K562 (cell line): ENCODE measurements at regions not wholly inside any gene's neighbourhood (a gene's known extent, or its start where the extent isn't known, plus 50 kb on each side); places are given as distances from the start of the nearest gene placed in this dataset.

Experiments
- ETV6 ChIP-seq, 3 experiments: fragments of 150-350 bp in 1 of 3; sonication (generic) in 1 of 3; formaldehyde crosslinking in 1 of 3; IDR thresholded peaks; 2 replicates each; pipeline versions ENCODE4 v1.6.1 to v1.8.0; 2014 to 2022; ENCODE audit warnings: borderline replicate concordance in 2 of 3, low read depth in 2 of 3, antibody characterized with exemption in 1 of 3, low read length in 1 of 3, mild to moderate bottlenecking in 1 of 3, missing genetic modification reagents in 1 of 3
- GABPA ChIP-seq: fragments of 200-800 bp; sonication (Bioruptor generic); conservative IDR thresholded peaks from 2 replicates; pipeline ENCODE4 v1.6.1; 2016; ENCODE audit warnings: low read depth, missing genetic modification characterization, missing compliant biosample characterization
- HDAC2 ChIP-seq: fragments of 450-650 bp; IDR thresholded peaks from 2 replicates; pipeline ENCODE4 v1.6.1; 2016; ENCODE audit warnings: mild to moderate bottlenecking
- HNRNPH1 ChIP-seq: fragments of 200-400 bp; formaldehyde crosslinking; optimal IDR thresholded peaks from 2 replicates; pipeline ENCODE3; 2017; ENCODE audit warnings: low read depth, mild to moderate bottlenecking, low read length, moderate library complexity
- MAFF ChIP-seq: IDR thresholded peaks from 2 replicates; pipeline ENCODE4 v1.6.1; 2012; ENCODE audit warnings: low read length, improper control_type of control experiment
- MECOM ChIP-seq: fragments of 250-450 bp; sonication (Bioruptor Pico); IDR thresholded peaks from 2 replicates; pipeline ENCODE4 v1.8.0; 2022; ENCODE audit warnings: inconsistent platforms
- MGA ChIP-seq: fragments of 450-650 bp; IDR thresholded peaks from 2 replicates; pipeline ENCODE4 v1.6.1; 2016; ENCODE audit warnings: mild to moderate bottlenecking, moderate library complexity
- SIRT6 ChIP-seq: IDR thresholded peaks from one replicate; pipeline ENCODE4 v1.6.1; 2012; ENCODE audit warnings: low read depth, mild to moderate bottlenecking, control low read depth, inconsistent platforms, low read length, moderate library complexity
- SNAPC5 ChIP-seq: fragments of 250-450 bp; sonication (Bioruptor Pico); IDR thresholded peaks from 2 replicates; pipeline ENCODE4 v1.8.0; 2021; ENCODE audit warnings: moderate library complexity, mild to moderate bottlenecking, inconsistent platforms
- THAP7 ChIP-seq: fragments of 250-450 bp; sonication (Bioruptor Pico); IDR thresholded peaks from 2 replicates; pipeline ENCODE4 v1.5.0; 2021
- ZC3H4 ChIP-seq: sonication (generic); formaldehyde crosslinking; IDR thresholded peaks from 2 replicates; pipeline ENCODE4 v1.9.0; 2021; ENCODE audit warnings: missing genetic modification reagents, borderline replicate concordance
- ZKSCAN8 ChIP-seq: fragments of 200-800 bp; sonication (Bioruptor generic); IDR thresholded peaks from 2 replicates; pipeline ENCODE4 v1.6.1; 2016; ENCODE audit warnings: missing genetic modification characterization, missing compliant biosample characterization
- ZNF280B ChIP-seq: fragments of 250-450 bp; sonication (Bioruptor Pico); IDR thresholded peaks from 2 replicates; pipeline ENCODE4 v1.5.1; 2021; ENCODE audit warnings: mild to moderate bottlenecking
- ZNF316 ChIP-seq: fragments of 450-650 bp; IDR thresholded peaks from 2 replicates; pipeline ENCODE4 v1.6.1; 2016

GRCh38 chr17:54347495-54347894 is 524.8 kb downstream of the KIF2B start (continued):
- no peak for TF ChIP-seq ETV6 (IDR thresholded peaks at IDR 0.05; ENCODE audit: borderline replicate concordance in 1 of 2, low read depth in 2 of 2, low read length in 1 of 2)
- TF ChIP-seq ETV6 (CRISPR knock-in tag; IDR thresholded peaks at IDR 0.05; ENCODE audit: borderline replicate concordance): no peak
- 0 out of 2 replicates have a peak, but pooled peaks have one; percentile 16 for TF ChIP-seq MAFF
- no peak for TF ChIP-seq ZNF280B (CRISPR knock-in tag)
- no peak for TF ChIP-seq GABPA (tag)
- TF ChIP-seq HNRNPH1: no peak
- no peak for TF ChIP-seq HDAC2
- TF ChIP-seq MECOM: no peak
- TF ChIP-seq SIRT6: no peak
- no peak for TF ChIP-seq ZC3H4
- no peak for TF ChIP-seq ZKSCAN8 (CRISPR knock-in tag)
- TF ChIP-seq MGA: no peak
- TF ChIP-seq ZNF316: peak; percentile 24; the same call in 1 of the 2 replicates
- TF ChIP-seq THAP7 (CRISPR knock-in tag): no peak
- no peak for TF ChIP-seq SNAPC5
